OCI-LY1 (cell line): ENCODE measurements at regions not wholly inside any gene's neighbourhood (a gene's known extent, or its start where the extent isn't known, plus 50 kb on each side); places are given as distances from the start of the nearest gene placed in this dataset.

ENCODE experiments used
- H2AFZ ChIP-seq: fragments of 200-600 bp; sonication (generic), shearing (Covaris generic); 2 replicates; pipeline ENCODE4 v1.6.0; 2014; ENCODE audit warnings: antibody characterized with exemption, mild to moderate bottlenecking, low read length
- H3F3A ChIP-seq: fragments of 200-600 bp; sonication (generic), shearing (Covaris generic); 2 replicates; pipeline ENCODE4 v1.6.0; 2014; ENCODE audit warnings: mild to moderate bottlenecking, antibody characterized with exemption, low read length, moderate library complexity; ENCODE audit not compliant: insufficient read depth
- H3K27ac ChIP-seq: fragments of 200-600 bp; sonication (generic); 2 replicates; pipeline ENCODE4 v1.5.1; 2014; ENCODE audit warnings: low read length, mixed run types, mild to moderate bottlenecking, low read depth; ENCODE audit not compliant: poor library complexity, severe bottlenecking
- H3K27me3 ChIP-seq: fragments of 200-600 bp; sonication (generic); 2 replicates; pipeline ENCODE4 v1.6.0; 2014; ENCODE audit warnings: antibody characterized with exemption, mild to moderate bottlenecking, low read length, moderate library complexity; ENCODE audit not compliant: insufficient read depth
- H3K36me3 ChIP-seq: fragments of 200-600 bp; sonication (generic); 2 replicates; pipeline ENCODE4 v1.6.1; 2014; ENCODE audit warnings: mild to moderate bottlenecking, antibody characterized with exemption, low read length, moderate library complexity, mixed read lengths; ENCODE audit not compliant: insufficient read depth
- H3K4me1 ChIP-seq: fragments of 200-600 bp; sonication (generic); 2 replicates; pipeline ENCODE4 v1.5.1; 2014; ENCODE audit warnings: mild to moderate bottlenecking, low read length, moderate library complexity; ENCODE audit not compliant: insufficient read depth, severe bottlenecking
- H3K4me2 ChIP-seq: fragments of 200-600 bp; sonication (generic), shearing (Covaris generic); 2 replicates; pipeline ENCODE4 v1.6.1; 2014; ENCODE audit warnings: low read length
- H3K4me3 ChIP-seq: fragments of 200-600 bp; sonication (generic); 2 replicates; pipeline ENCODE4 v1.5.1; 2014; ENCODE audit warnings: low read length, low read depth, mild to moderate bottlenecking, mixed read lengths; ENCODE audit not compliant: poor library complexity, severe bottlenecking
- H3K79me2 ChIP-seq: fragments of 200-600 bp; shearing (Covaris generic); 2 replicates; pipeline ENCODE4 v1.6.1; 2016; ENCODE audit warnings: mixed run types, low read length, mixed read lengths; ENCODE audit not compliant: insufficient read depth
- H3K9ac ChIP-seq: fragments of 200-600 bp; sonication (generic), shearing (Covaris generic); 2 replicates; pipeline ENCODE4 v1.6.1; 2014; ENCODE audit warnings: mild to moderate bottlenecking, low read length, mixed read lengths
- H3K9me2 ChIP-seq: fragments of 200-600 bp; sonication (generic), shearing (Covaris generic); 2 replicates; pipeline ENCODE4 v1.6.1; 2014; ENCODE audit warnings: low read depth, mild to moderate bottlenecking, low read length, mixed read lengths
- H3K9me3 ChIP-seq: fragments of 200-600 bp; shearing (Covaris generic); 2 replicates; pipeline ENCODE4 v1.6.1; 2014; ENCODE audit warnings: low read length, mixed read lengths
- H4K20me1 ChIP-seq: fragments of 200-600 bp; sonication (generic), shearing (Covaris generic); 2 replicates; pipeline ENCODE4 v1.6.0; 2016; ENCODE audit warnings: mild to moderate bottlenecking, low read length; ENCODE audit not compliant: insufficient read depth
- CTCF ChIP-seq: fragments of 200-600 bp; sonication (generic), shearing (Covaris generic); IDR thresholded peaks from 2 replicates; pipeline ENCODE4 v1.5.1; 2017; ENCODE audit warnings: mild to moderate bottlenecking, antibody characterized with exemption, low read length, moderate library complexity, mixed read lengths
- EZH2 ChIP-seq: fragments of 200-600 bp; sonication (generic), shearing (Covaris generic); IDR thresholded peaks from 2 replicates; pipeline ENCODE4 v1.8.0; 2017; ENCODE audit warnings: borderline replicate concordance, mixed run types, mild to moderate bottlenecking, antibody characterized with exemption, low read length, moderate library complexity, mixed read lengths

DNA sequence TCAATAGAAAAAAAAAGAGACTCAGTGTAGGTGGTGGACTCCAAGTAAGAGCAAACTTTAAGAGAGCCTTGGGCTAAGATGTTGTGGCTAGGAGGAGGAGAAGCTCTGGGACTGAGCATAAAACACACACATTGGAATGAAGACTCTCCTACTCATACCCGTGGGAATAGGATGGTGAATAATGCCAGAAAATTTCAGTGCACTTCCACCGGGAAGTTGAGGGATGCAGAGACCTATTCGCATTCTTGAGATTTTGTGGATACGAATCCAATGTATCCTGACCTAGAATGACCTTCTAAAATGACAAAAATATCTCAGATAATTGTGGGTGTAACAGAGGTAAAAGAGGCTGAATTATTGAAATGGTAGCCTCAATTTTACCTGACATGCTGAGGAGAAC lies 388.7 kb upstream of the SGO1 start:
- H3K9ac ChIP-seq: no peak overlapping the region
- TF ChIP-seq CTCF: no peak
- no peak for TF ChIP-seq EZH2

DNA sequence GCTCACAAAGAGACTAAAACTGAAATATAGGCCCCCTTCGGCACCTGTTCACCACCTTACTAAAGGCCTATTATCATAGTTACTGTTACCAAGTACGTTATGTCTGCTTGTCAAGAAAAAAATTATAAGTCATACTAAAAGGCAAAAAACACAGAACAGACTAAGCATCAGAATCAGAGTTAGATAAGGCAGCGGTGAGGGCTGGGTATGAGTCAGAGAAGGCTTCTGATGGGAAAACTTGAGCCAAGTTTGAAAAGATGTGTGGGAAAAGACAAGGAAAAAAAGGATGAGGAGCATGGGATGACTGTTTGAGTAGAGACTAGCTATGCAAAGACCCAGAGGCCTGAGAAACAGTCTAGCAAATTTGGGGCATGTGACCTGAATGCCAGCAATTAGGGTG lies 387.2 kb upstream of the SGO1 start:
- Histone ChIP-seq H3K9ac (no peak overlapping the region), H3K9me2 (no peaks in the 10 kb centered on the region), H3K4me3 (no peak overlapping the region), H3K9me3 (no peaks in the 10 kb centered on the region), H3K79me2 (no peaks in the 10 kb centered on the region), H3K27ac (no peak overlapping the region), H3F3A (no peaks in the 10 kb centered on the region), H3K36me3 (no peaks in the 10 kb centered on the region), H2AFZ (no peak overlapping the region), H3K27me3 (no peaks in the 10 kb centered on the region), H4K20me1 (no peaks in the 10 kb centered on the region), H3K4me2 (no peak overlapping the region), H3K4me1 (no peaks in the 10 kb centered on the region)
- no peak for TF ChIP-seq EZH2
- no peak for TF ChIP-seq CTCF

More for the DNA sequence above, 388.7 kb upstream of the SGO1 start:
- no peak overlapping the region for H2AFZ ChIP-seq
- no peaks in the 10 kb centered on the region for H4K20me1 ChIP-seq
- H3F3A ChIP-seq: no peaks in the 10 kb centered on the region
- no peaks in the 10 kb centered on the region for H3K27me3 ChIP-seq
- no peaks in the 10 kb centered on the region for H3K4me1 ChIP-seq
- H3K27ac ChIP-seq: no peak overlapping the region
- no peaks in the 10 kb centered on the region for H3K9me3 ChIP-seq
- H3K36me3 ChIP-seq: no peaks in the 10 kb centered on the region
- H3K79me2 ChIP-seq: no peaks in the 10 kb centered on the region
- no peak overlapping the region for H3K4me2 ChIP-seq
- H3K4me3 ChIP-seq: no peak overlapping the region
- H3K9me2 ChIP-seq: no peaks in the 10 kb centered on the region

GRCh38 chr3:20572473-20572872 lies 386.5 kb upstream of the SGO1 start:
- Histone ChIP-seq H3K79me2 (no peaks in the 10 kb centered on the region), H2AFZ (no peak overlapping the region), H3K4me3 (no peak overlapping the region), H4K20me1 (no peaks in the 10 kb centered on the region), H3K27me3 (no peaks in the 10 kb centered on the region), H3K9ac (no peak overlapping the region), H3F3A (no peaks in the 10 kb centered on the region), H3K36me3 (no peaks in the 10 kb centered on the region), H3K4me2 (no peak overlapping the region), H3K9me2 (no peaks in the 10 kb centered on the region), H3K4me1 (no peaks in the 10 kb centered on the region), H3K27ac (no peak overlapping the region), H3K9me3 (no peaks in the 10 kb centered on the region)
- TF ChIP-seq CTCF (no peak), EZH2 (no peak)
